ENCODE measurements at regions not wholly inside any gene's neighbourhood (a gene's known extent, or its start where the extent isn't known, plus 50 kb on each side); places are given as distances from the start of the nearest gene placed in this dataset.

DNA sequence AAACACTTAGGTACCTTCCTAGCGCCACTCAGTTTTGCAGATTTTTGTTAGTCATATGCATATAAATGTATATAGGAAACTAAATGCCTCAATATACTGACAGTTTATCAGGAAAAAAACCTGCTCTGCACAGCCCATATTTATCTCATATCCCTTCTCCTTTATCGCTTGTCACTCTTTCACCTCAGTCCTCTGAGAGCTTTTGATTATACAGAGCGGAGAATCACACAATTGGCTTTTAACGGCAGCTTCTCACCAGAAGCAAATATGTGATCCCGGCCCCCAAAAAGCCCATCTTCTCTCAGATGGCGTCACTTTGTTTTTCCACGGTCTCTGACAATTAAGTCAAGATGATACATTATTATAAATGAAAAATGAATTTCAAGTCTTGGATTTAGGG lies 362.6 kb downstream of the DNAH5 start:
- Histone ChIP-seq H3K4me3 (ENCODE audit: extremely low read depth in 1 of 4, insufficient read depth in 2 of 4, low read depth in 3 of 4, low read length in 4 of 4) (no peak overlapping the region), H4K20me1 (replicated peaks in 1 of 2; ENCODE audit: control insufficient read depth in 1 of 2, insufficient read depth in 2 of 2, low read length in 2 of 2) (no peaks in the 10 kb centered on the region), H3K79me1 (ENCODE audit: low read depth, low read length) (no peaks in the 10 kb centered on the region), H3K9me3 (ENCODE audit: insufficient read depth in 2 of 2, low read depth in 1 of 2, low read length in 1 of 2) (peaks cover 0 to 2% of the 10 kb centered on the region in 2 experiments; a peak in 1 of 4 replicates), H4K8ac (ENCODE audit: extremely low read depth, insufficient read depth, low read length) (no peak overlapping the region), H2AK5ac (ENCODE audit: low read depth, low read length) (no peak overlapping the region), H3K18ac (ENCODE audit: extremely low read depth, low read length) (no peak overlapping the region), H3K4me1 (replicated peaks in 1 of 4; ENCODE audit: control insufficient read depth in 3 of 4, insufficient read depth in 4 of 4, low read length in 3 of 4) (no peaks in the 10 kb centered on the region), H2BK15ac (ENCODE audit: low read length) (no peak overlapping the region), H3K79me2 (ENCODE audit: control insufficient read depth in 1 of 2, insufficient read depth in 2 of 2, low read length in 2 of 2) (no peaks in the 10 kb centered on the region), H3K36me3 (ENCODE audit: control insufficient read depth in 2 of 4, insufficient read depth in 4 of 4, low read length in 3 of 4) (no peaks in the 10 kb centered on the region), H3K9ac (replicated peaks in 1 of 4; ENCODE audit: extremely low read depth in 1 of 4, low read depth in 3 of 4, low read length in 3 of 4) (no peak overlapping the region), H2BK120ac (replicated peaks; ENCODE audit: low read depth, low read length) (no peak overlapping the region), H3K27ac (ENCODE audit: low read depth, low read length) (no peak overlapping the region), H2BK20ac (ENCODE audit: low read length) (no peak overlapping the region), H4K5ac (ENCODE audit: insufficient read length, low read depth, low read length) (no peak overlapping the region), H3K4ac (replicated peaks; ENCODE audit: insufficient read length, low read depth, low read length) (no peak overlapping the region), H3K56ac (replicated peaks; ENCODE audit: insufficient read length, low read depth, low read length) (no peak overlapping the region), H3K23me2 (ENCODE audit: low read depth, low read length) (no peaks in the 10 kb centered on the region), H3K27me3 (replicated peaks in 1 of 4; ENCODE audit: control insufficient read depth in 3 of 4, extremely low read depth in 1 of 4, insufficient read depth in 3 of 4, low read length in 3 of 4) (no peaks in the 10 kb centered on the region), H3K23ac (ENCODE audit: insufficient read length) (no peak overlapping the region), H2BK5ac (ENCODE audit: low read depth, low read length) (no peak overlapping the region), H3K14ac (ENCODE audit: insufficient read length) (no peak overlapping the region), H3K4me2 (ENCODE audit: insufficient read depth in 1 of 2, low read depth in 2 of 2, low read length in 2 of 2) (no peak overlapping the region), H4K91ac (replicated peaks; ENCODE audit: insufficient read length, low read length) (no peak overlapping the region), H2BK12ac (ENCODE audit: low read depth, low read length) (no peak overlapping the region), H2AFZ (ENCODE audit: low read length) (no peak overlapping the region)
- CTCF ChIA-PET (ENCODE audit: partially characterized antibody), result no interaction called here
- FAIRE-seq (no peak), DNase-seq (ENCODE audit: low read depth in 1 of 2, low spot score in 2 of 2) (no peak)
- no peak for TF ChIP-seq RBBP5 (IDR thresholded peaks at IDR 0.05; ENCODE audit: borderline replicate concordance, low read depth, low read length)
- no peak for TF ChIP-seq NRF1 (IDR thresholded peaks at IDR 0.05; ENCODE audit: low read depth, low read length)
- no peak for TF ChIP-seq GTF2F1 (IDR thresholded peaks at IDR 0.05; ENCODE audit: borderline replicate concordance, low read depth, low read length)
- TF ChIP-seq POLR2AphosphoS5 (IDR thresholded peaks at IDR 0.05; ENCODE audit: low read depth, low read length), result no peak
- no peak for TF ChIP-seq SIX5 (IDR thresholded peaks at IDR 0.05; ENCODE audit: low read depth, low read length)
- TF ChIP-seq KDM5A (IDR thresholded peaks at IDR 0.05; ENCODE audit: low read length), result no peak
- no peak for TF ChIP-seq HDAC6 (IDR thresholded peaks at IDR 0.05; ENCODE audit: low read depth, low read length)
- no peak for TF ChIP-seq TAF7 (optimal IDR thresholded peaks at IDR 0.05; ENCODE audit: borderline replicate concordance, low read depth, low read length)
- TF ChIP-seq CHD1 (IDR thresholded peaks at IDR 0.05; ENCODE audit: low read depth, low read length), result no peak
- 91% methylated on average over 7 of the region's 7 CpGs; no CpG with 5 or more reads in 1 of the 2 experiments for WGBS, 2 experiments (ENCODE audit: extremely low coverage in 1 of 2, insufficient coverage in 1 of 2, insufficient read length in 1 of 2, insufficient replicate concordance in 2 of 2, low coverage in 1 of 2, low lambda C conversion rate in 2 of 2, missing lambda C conversion rate in 1 of 2)
- POLR2A ChIA-PET (ENCODE audit: partially characterized antibody), result no interaction called here

All from H1 (cell line).